ENCODE measurements at regions not wholly inside any gene's neighbourhood (a gene's known extent, or its start where the extent isn't known, plus 50 kb on each side); places are given as distances from the start of the nearest gene placed in this dataset.

DNA sequence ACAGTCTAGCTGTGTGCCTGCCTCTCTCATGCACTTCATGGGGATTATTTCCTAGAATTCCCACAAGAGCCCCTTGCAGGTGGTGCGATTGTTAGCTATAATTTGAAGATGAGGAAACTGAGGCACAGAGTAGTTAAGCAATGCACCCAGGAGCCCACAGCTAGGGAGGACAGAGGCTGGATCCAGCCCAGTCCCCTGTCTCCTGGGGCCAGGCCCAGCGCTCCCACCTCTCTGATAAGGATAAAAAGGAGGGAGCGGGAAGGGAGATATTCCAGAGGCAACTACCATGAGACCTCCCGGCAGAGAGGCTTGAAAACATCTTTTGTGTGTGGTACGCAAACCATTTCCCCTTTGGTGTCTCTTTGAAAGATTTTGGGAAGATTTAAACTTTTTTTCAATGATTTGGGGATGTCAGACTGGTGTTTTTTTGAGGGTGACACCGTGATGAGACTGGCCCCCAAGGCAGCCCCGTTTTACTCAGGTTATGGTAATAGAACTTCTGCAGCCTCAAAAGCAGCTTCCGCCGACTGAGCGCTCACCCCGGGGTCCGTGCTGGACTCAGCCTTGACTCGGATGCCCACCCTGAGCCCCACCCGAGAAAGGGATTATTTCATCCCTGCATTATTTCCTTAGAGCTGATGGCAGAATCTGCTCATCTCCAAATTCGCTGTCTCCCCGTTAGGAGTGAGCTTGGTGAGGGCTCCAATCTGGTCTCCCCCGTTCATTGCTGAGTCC lies 144.7 kb upstream of the IER5L start:
- no peak for DNase-seq

DNA sequence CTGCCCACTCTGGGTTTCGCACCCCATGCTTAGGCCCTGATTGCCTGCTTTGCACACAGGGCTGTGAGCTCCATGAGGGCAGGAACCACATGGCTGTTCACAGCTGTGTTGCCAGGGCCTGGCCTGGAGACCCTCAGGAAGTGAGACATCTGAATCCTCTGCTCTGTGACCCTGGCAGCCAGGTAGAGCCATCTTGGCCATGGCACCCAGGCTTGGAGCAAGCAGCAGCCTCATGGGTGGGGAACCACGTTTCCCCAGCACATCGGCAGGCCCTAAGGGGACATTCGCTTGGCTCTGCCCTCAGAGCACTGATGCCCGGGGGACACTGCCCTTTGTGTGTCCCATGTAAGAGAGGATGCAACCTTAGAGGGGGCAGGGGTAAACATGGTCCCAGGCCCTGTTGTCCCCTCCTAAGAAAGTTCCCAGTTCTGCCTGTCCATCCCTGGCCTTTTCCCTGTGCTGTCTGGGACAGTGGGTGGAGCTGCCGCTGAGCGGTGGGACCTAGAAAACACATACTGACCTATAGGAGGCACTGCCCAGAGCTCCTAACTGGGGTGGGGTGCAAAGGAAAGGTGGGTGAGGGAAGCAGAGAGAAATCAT lies 144.1 kb upstream of the IER5L start:
- DNase-seq = no peak

DNA sequence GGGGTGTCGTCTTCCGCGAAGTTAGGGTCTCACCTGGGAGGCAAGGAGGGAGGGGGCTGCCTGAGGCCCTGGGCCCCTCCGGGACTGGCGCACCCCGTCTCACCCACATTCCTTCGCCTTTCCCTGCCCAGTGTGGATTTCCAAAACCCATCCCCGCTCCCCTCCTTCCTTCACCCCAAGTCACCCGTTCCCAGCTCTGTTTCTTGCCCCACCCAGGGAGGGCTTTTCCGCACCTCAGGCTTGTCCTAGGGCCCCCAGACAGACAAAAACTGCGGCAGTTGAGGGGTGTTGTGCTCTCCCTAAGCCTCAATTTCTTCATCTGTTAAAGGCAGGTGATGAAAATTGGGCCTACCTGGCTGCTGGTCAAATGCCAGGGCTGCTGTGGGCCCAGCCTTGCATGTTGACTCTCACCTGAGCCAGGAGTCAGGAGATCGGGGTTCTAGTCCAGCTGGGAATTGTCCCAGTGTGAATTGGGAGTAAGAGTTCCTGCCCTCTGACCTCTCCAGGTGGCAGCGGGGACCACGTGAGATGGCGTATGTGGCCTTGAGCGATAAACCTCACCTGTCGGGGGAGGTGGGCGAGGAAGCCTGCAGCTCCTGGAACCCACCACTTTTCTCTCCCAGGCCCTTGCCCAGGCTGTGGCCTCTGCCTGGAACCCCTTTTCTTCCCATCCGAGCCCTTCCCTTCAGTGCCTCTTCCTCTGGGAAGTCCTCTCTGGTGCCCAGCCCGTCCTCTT lies 143.4 kb upstream of the IER5L start:
- DNase-seq = no peak

DNA sequence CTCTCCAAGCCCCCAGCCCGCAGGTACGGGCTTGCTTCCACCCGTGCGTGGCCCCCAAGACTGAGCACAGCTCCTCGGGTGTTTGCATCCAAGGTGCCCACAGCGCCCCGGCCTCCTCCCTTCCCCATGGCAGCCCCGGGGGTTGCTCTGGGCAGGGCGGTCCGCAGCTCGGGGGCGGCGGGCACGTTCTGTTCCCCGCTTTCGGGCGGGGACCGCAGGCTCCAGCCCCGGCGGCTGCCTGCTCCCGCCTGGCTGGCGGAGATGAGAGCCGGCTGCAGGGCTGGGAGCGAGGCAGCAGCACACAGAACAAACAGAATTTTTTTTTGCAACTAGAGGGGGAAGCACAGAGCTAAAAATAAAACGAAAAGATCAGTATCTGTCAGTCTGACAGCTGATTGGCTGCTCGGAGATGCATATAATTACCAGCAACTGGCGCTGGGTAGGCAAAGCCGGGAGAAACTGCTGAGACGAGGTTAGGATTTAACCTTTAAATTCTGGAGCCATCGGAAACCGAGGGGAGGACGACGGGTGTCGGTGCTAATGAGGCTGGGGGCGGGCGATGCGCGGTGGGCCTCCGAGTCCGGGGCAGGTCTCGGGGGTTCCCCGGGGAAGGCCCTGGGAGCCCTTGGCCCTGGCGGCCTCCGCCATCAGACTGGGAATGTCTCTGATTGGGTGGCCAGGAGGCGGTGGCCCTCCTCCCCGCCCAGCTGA lies 142.7 kb upstream of the IER5L start:
- DNase-seq = peak; percentile 38

DNA sequence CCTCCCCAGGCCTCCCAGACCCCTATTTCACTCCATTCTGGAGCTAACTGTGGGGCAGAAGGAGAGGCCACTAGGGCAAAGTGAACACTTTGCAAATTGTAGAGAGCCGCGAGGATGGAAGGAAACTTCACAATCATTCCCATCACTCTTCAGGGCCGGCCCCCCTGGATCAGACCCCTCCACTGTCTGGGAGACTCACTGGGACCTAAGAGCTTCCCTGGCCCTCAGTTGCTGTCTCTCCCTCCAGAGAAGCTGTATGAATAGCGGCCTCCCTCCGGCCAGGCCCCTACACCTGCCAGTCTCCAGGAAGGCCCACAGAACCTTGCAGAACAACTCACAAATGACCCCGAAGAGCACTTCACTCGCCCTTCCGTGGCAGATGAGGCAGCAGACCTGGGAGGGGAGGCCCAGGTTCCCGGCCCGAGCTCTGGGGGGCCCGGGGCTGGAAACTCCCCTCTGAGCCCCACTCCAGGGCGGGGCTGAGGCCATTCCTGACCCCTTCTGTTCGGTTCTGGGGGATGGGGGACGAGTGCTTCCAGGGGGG lies 141.9 kb upstream of the IER5L start:
- DNase-seq = no peak

DNA sequence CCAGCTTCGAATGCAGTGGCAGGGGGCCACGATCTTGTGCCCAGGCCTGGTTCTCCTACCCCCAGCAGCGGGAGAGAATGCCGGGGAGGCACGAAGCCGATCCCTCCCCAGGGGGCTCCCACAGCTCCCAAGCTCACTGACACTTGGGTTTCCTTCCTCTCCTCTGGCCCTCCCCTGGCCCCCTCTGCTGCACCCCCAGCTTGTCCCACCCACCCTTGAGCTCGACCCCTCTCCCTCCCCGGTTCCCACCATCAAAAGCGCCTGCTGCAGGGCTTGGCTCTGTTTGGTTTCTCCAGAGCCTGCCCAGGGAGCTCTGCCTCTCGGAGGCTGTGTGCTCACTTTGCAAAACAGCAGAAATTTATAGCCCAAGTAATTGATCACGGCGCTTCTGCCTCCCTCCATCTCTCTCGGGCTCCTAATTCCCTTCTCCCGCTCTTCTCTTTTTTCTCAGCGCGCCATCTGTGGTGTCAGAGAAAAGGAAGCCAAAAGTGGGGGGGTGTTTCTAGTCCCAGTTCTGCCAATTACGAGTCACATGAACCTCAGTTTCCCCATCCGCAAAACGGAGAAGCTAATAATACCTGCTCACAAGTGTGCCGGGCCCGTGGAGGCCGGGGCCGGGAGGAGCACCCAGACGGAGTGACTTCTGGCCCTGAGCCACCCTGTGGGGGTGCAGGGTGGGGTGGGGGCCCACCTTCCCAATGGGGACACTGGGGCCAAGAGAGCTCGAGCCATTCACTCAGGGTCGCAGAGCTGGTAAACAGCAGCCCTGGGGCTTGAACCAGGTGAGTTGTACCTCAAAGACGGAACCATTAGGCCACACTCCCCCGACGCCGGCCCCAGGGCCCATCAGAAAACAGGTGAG lies 141.2 kb upstream of the IER5L start:
- no peak for DNase-seq

DNA sequence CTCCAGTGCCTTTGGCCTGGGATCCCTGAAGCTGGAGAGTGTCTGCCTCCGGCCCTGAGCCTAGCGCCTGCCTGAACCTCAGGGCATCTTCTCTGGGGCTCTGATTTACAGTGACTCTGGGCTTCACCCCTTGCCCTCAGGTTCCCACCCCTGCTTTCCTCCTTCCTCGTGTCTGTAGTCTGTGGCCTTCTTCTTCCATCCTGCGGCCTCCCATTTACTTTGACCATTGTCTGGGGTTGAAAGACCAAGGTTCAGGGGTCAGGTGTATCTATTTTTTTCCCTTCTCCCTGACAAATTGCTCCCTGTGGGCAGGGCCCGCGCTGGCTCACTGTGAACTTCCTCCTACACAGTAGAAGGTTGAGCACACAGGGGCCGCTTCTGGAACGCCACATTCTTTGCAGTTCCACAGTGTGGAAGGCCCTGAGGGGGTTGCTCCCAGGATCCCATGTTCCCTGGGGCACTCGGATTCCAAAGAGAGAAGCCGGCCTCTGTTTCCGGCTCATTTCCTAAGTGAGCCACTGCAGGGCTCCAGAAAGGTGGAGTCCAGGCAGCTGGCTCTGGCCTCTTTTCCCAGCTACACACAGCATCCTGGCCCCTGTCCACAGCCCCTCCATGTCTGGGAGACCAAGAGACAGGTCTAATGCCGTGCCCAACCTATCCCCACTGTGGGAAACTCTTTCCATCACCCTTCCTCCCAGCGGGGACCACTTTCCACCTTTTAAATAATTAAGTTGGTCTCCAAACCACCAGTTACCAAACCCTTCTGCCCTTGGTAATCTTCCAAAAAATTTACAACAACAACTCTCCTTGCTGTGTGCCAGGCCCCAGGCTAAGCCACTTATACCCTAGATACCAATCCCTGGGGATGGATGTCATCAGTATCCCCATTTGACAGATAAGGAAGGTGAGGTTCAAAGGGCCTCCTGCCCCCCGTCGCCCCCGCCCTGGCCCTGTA lies 140.3 kb upstream of the IER5L start:
- no peak for DNase-seq

DNA sequence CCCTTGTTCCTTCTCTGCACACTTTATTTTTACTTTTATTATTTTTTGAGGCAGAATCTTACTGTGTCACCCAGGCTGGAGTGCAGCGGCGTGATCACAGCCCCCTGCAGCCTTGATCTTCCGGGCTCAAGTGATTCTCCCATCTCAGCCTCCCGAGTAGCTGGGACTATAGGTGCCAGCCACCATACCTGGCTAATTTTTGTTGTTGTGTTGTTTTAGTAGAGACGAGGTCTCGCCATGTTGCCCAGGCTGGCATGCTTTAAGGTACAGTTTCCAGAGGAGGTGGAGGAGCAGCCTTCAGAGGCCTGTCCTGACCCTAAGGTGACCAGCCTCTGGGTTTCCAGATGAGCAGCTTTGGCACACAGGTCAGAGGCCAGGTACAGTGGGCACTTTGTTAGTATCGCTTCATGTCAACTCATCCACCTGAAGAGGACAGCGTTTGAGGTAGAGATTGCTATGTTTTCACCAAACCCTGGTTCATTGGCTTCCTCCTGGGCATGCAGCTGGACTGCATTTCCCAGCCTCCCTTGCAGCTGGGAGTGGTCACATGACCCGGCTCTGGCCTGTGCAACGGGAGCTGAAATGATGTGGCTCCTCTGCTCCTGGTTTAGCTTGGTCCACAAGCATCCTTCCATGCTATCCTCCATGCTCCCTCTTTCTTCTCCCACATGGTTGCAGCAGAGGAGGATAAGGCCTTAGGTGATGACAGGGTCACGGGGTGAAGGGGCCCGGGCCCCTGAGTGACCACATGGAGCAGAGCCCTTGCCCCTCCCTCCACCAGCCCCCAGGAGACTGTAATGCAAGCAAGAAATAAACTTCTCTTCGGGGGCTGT lies 139.3 kb upstream of the IER5L start:
- no peak for DNase-seq

DNA sequence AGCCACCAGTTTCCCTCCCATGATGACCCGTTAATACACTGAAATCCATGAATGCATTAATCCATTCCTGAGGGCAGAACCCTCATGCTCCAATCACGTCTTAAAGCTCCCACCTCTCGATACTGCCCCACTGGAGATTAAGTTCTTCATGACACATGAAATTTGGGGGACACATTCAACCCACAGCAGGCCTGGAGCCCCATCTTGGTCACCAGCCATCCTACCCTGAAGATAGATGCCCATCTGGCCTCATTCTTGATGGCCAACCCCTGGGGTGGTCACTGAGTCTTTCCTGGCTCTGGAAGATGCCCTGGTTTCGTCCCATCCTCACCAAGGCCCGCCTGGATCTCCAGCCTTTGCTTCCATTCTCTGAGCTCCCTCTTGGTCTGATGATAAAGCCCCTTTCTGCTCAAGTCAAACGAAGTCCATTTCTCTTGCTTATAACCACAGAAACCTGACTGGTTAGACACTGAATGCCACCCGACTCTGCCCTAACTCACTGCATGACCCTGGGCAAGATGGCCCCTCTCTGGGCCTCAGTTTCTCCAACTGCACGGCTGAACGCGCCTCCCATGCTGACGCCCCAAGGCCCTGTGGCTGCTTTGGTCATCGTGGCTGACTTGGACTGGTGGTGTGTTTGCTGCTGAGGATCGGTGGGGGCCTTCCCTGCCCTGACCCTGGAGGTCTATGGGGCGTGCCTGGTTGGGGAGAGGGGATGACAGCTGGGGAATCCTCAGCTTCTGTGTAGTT lies 138.4 kb upstream of the IER5L start:
- DNase-seq = no peak

DNA sequence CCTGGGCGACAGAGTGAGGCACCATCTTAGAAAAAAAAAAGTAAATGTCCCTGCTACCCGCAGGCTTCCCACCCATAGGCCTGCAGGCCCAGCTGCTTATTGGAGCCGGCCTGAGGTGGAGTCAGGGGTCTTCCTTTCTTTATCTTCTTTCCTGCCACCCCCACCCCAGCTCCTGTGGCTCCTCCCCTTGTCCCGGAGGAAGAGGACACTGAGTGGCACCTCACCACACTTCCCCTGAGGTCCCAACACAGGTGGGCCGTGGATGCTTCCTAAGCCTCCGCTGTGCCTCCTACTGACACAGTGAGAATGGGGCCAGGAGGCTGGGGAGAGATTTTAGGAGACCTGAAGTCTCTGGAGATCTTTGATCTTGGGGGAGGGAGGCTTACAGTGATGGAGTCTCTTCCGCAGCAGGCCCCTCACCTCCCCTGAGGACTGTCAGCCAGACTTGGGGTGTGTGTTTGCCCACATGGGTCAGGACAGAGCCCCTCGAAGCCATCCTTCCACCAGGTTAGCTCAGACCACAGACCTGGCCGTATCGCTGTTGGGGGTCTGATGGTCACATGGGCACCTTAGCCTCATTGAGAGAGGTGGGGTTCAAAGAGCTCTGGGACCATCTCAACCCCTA lies 135.4 kb upstream of the IER5L start:
- no peak for DNase-seq

DNA sequence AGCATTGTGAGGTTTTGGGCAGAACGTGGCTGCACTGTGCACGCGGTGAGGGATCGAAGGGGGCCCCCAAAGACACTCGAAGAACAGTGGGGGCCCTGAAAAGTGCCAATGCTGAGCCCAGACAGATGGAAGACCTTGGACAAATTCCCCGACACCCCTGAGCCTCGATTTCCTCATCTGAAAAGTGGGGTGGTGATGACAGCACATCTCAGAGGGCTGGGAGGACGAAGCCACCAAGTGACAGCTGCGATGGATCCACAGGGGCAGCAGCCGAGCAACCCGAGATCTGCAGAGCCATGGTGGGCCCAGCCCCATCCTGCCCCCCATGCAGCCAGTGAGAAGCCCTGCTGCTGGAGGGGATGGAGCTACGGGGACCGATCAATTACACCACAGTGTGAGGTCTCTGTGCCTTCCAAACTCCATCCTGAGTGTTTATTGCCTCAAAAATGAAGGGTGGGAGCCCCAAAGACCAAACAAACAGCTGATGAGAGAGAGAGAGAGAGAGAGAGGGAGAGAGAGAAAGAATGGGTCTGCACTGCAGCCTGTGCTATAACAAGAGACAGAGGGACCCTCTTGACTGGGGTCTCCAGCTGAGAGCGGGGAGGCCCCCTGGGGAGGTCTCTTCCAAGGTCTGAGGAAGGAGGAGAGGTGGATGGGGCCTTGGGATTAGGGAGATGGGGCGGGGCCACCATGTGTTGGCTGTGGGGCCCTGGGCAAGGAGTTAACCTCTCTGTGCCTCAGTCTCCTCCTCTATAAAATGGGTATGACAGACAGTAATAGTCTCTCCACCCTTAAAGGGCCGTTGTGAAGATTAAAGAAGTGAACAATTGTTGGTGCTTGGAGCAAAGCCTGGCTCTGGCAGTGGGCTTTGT lies 134.4 kb upstream of the IER5L start:
- DNase-seq = no peak

DNA sequence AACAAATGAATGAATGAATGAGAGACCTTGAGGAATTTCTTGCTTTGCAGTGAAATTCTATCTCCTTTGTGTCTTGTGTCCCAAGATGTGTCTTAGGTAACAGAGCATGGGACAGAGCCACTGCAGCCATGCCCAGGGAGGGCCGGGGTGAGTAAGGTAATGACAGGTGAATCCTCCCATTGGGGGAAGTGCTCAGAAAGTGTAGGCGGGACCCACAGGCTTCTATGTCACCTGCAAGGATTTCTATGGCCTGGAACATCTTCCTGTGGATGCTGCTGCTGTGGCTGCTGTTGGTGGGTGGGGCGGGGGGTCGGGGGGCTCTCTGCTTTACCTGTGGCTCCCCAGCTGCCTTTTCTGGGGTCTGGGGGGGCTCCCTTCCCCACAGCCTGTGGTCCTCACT lies 133.6 kb upstream of the IER5L start:
- no peak for DNase-seq

DNA sequence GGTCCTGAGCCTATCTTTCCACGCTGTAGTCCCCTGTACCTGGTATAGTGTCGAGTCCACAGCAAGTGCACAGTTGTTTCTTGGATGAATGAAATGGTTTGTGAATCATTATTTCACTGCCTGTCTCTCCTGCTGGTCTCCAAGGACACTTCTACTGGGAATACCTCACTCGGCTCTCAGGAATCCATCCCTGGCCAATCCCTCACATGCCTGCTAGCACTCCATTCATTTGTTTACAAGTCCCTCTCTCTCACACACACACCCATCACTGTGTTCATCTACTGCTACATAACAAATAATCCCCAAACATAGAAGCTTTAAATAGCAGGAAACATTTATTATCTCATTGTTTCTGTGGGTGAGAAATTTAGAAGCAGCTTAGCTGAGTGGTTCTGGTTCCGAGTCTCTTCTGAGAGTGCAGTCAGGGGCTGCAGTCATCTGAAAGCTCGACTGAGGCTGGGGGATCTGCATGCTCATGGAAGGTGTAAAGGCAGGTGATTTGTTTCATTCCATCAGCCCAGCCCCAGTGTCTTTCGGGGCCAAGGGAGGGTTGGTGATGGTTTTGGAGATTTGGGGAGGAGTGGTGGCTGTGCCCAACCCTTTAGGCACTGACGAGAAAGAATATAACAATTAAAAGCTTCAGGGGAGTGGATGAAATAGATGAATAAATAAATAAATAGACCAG lies 132.7 kb upstream of the IER5L start:
- no peak for DNase-seq

DNA sequence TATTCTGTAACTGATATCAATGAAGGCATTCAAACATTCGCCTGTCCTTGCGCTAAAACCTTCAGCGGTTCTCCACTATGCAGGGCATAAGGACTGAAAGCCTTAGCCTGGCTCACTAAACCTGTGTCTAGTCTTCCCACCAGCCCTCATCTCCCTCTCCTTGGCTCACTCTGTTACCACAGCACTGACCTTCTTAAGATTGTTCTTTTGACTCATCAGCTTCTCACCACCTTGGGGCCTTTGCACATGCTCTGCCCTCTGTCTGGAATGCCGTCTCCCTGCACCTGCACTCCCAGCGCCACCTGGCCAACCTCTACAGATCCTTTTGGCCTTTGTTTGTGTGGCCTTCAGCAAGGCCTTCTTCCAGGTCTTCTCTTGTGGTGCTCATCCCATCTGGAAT lies 131.8 kb upstream of the IER5L start:
- DNase-seq = no peak

DNA sequence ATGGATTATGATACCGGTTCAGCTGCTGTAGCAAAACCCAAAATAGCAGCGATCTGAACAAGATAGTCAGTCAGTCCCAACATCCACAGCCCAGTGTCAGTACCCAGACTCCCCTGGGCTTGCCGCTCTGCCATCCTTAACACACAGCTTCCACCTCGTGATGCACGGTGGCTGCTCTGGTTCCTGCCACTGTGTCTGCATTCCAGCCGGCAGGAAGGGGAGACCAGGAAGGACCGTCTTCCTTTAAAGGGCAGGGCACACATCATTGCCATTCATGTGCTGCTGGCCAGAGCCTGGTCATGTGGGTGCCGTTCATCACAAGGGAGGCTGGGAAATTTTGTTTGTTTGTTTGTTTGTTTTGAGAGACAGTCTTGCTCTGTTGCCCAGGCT lies 131.0 kb upstream of the IER5L start:
- no peak for DNase-seq

DNA sequence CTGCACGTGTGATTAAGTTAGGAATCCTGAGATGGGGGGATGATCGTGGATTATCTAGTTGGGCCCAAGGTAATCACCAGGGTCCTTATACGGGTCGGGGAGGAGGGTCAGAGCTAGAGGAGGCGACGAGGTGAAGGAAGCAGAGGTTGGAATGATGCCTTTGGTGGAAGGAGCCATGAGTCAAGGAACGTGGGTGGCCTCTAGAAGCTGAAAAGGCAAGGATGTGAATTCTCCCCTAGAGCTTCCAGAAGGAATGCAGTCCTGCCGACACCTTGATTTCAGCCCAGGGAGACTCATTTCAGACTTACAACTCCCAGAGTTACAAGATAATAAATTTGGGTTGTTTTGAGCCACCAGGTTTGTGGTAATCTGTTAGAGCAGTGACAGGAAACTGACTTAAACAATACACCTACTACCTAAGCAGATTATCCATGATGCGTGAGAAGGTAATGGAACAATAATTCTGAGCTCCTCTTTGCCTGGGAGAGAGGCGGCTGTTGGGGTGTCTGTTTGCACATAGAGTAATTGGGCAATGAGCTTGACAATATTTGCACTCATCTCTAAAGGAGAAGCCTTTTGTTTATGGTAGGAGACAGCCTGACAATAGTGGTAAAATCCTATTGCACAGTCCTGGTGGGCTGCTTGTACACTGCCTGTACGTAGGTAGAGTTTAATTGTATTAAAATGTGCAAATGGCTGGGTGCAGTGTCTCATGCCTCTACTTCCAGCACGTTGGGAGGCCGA lies 129.3 kb upstream of the IER5L start:
- no peak for DNase-seq
